Suprapubic skin (tissue), 4 donors: ENCODE measurements at regions not wholly inside any gene's neighbourhood (a gene's known extent, or its start where the extent isn't known, plus 50 kb on each side); places are given as distances from the start of the nearest gene placed in this dataset.
"Not testable (repeated sequence)": the region's sequence is repeated elsewhere in the genome, so short reads cannot be mapped to it uniquely, and the experiment has no call there.

Experiments used
- EP300 ChIP-seq: sonication (generic); formaldehyde crosslinking; IDR thresholded peaks from one replicate; pipeline ENCODE4 v1.6.1; 2017; ENCODE audit warnings: antibody characterized with exemption
- POLR2A ChIP-seq, 2 donors: fragments of 450-650 bp; IDR thresholded peaks; one replicate each; pipeline ENCODE4 v1.6.1; 2017; ENCODE audit warnings: antibody characterized with exemption in 2 of 2, mild to moderate bottlenecking in 2 of 2, moderate library complexity in 2 of 2
- POLR2AphosphoS5 ChIP-seq, 3 donors: sonication (generic); formaldehyde crosslinking; IDR thresholded peaks; one replicate each; pipeline ENCODE4 v1.6.1; 2017; ENCODE audit warnings: antibody characterized with exemption in 3 of 3
- TF ChIP-seq, protein P1 (sequence below), 2 donors: fragments of 200-600 bp in 1 of 2; fragments of 450-650 bp in 1 of 2; sonication (generic) in 1 of 2; IDR thresholded peaks; one replicate each; pipeline ENCODE4 v1.5.1; 2016 to 2019; ENCODE audit warnings: antibody characterized with exemption in 2 of 2, mild to moderate bottlenecking in 1 of 2, moderate library complexity in 1 of 2

DNA sequence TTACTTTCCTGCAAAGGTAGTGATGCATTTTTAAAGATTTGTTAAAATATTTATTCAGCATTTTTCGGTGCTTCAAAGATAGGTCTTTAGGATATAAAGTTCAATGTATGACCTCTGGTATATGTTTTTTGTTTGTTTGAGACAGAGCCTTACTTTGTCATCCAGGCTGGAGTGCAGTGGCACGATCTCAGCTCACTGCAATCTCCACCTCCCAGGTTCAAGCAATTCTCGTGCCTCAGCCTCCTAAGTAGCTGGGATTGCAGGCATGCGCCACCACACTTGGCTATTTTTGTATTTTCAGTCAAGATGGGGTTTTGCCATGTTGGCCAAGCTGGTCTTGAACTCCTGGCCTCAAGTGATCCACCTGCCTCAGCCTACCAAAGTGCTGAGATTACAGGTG, 131.9 kb upstream of the ADGRF1 start:
- TF ChIP-seq, protein P1, sequence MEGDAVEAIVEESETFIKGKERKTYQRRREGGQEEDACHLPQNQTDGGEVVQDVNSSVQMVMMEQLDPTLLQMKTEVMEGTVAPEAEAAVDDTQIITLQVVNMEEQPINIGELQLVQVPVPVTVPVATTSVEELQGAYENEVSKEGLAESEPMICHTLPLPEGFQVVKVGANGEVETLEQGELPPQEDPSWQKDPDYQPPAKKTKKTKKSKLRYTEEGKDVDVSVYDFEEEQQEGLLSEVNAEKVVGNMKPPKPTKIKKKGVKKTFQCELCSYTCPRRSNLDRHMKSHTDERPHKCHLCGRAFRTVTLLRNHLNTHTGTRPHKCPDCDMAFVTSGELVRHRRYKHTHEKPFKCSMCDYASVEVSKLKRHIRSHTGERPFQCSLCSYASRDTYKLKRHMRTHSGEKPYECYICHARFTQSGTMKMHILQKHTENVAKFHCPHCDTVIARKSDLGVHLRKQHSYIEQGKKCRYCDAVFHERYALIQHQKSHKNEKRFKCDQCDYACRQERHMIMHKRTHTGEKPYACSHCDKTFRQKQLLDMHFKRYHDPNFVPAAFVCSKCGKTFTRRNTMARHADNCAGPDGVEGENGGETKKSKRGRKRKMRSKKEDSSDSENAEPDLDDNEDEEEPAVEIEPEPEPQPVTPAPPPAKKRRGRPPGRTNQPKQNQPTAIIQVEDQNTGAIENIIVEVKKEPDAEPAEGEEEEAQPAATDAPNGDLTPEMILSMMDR (IDR thresholded peaks at IDR 0.05) = not testable (repeated sequence)
- TF ChIP-seq POLR2A (IDR thresholded peaks at IDR 0.05); POLR2AphosphoS5 (IDR thresholded peaks at IDR 0.05); EP300: not testable (repeated sequence)
